MCF 10A (cell line): ENCODE measurements at regions not wholly inside any gene's neighbourhood (a gene's known extent, or its start where the extent isn't known, plus 50 kb on each side); places are given as distances from the start of the nearest gene placed in this dataset.

Experiments
- BruUV-seq: library from RNA; stranded (reverse); fragments of 400-500 nt; replicated peaks from 2 replicates; lab custom pipeline; 2021; lab: Mats Ljungman, UMichigan
- CTCF ChIA-PET: fragments of 300-600 bp; sonication (Branson Sonifier 250); formaldehyde crosslinking; extraction: SDS; loops from one replicate; lab custom pipeline; 2021; ENCODE audit warnings: antibody characterized with exemption, inconsistent platforms; lab: Yijun Ruan, JAX
- POLR2A ChIA-PET: fragments of 300-600, 350-650 bp; sonication (Branson Sonifier 250); formaldehyde crosslinking; extraction: SDS; loops from one replicate; lab custom pipeline; 2020; ENCODE audit warnings: antibody characterized with exemption, inconsistent platforms; lab: Yijun Ruan, JAX
- DNase-seq: peaks from one replicate; pipeline ENCODE4 v3.0.0-alpha.2; 2018; ENCODE audit not compliant: unreplicated experiment
- H3K27ac Mint-ChIP-seq: one replicate; pipeline ENCODE4 v1.8.0; 2022; ENCODE audit warnings: mild to moderate bottlenecking, low read depth, mixed read lengths; ENCODE audit not compliant: unreplicated experiment
- H3K27me3 Mint-ChIP-seq: one replicate; pipeline ENCODE4 v1.8.0; 2022; ENCODE audit warnings: mixed read lengths; ENCODE audit not compliant: insufficient read depth, unreplicated experiment
- H3K36me3 Mint-ChIP-seq: one replicate; pipeline ENCODE4 v1.8.0; 2022; ENCODE audit warnings: mild to moderate bottlenecking, moderate library complexity, mixed read lengths; ENCODE audit not compliant: insufficient read depth, unreplicated experiment
- H3K4me1 Mint-ChIP-seq: one replicate; pipeline ENCODE4 v1.8.0; 2022; ENCODE audit warnings: mixed read lengths; ENCODE audit not compliant: insufficient read depth, unreplicated experiment
- H3K4me3 Mint-ChIP-seq: one replicate; pipeline ENCODE4 v1.8.0; 2022; ENCODE audit warnings: mild to moderate bottlenecking, moderate library complexity, mixed read lengths; ENCODE audit not compliant: unreplicated experiment
- H3K9me3 Mint-ChIP-seq: one replicate; pipeline ENCODE4 v1.8.0; 2022; ENCODE audit warnings: mixed read lengths; ENCODE audit not compliant: unreplicated experiment
- CTCF ChIP-seq: fragments of 200-600 bp; IDR thresholded peaks from one replicate; pipeline ENCODE4 v1.8.0; 2022; ENCODE audit warnings: antibody characterized with exemption, mild to moderate bottlenecking; ENCODE audit not compliant: unreplicated experiment
- intact Hi-C: fragments of 100-400 bp; cut with micrococcal nuclease; formaldehyde crosslinking; loops from 2 replicates; pipeline ENCODE4 v1.14.1; 2022

GRCh38 chr10:80730522-80730921 is 192.8 kb downstream of the SH2D4B start:
- CTCF ChIA-PET = interaction anchor here (3.4 kb wide), 1 partner anchor 194 kb away, joined by 9 read pairs; no protein-coding TSS in a partner anchor
- Mint-ChIP-seq H3K4me1 (no peaks in the 10 kb centered on the region), H3K36me3 (no peaks in the 10 kb centered on the region), H3K27ac (no peak overlapping the region), H3K27me3 (peaks cover 27% of the 10 kb centered on the region), H3K9me3 (no peaks in the 10 kb centered on the region), H3K4me3 (no peak overlapping the region)
- BruUV-seq = no TSS peak
- POLR2A ChIA-PET = no interaction called here
- no peak for TF ChIP-seq CTCF
- no peak for DNase-seq
- intact Hi-C loops = no loop called here

- Mint-ChIP-seq H3K27ac (no peak overlapping the region), H3K4me3 (no peak overlapping the region), H3K36me3 (no peaks in the 10 kb centered on the region), H3K4me1 (no peaks in the 10 kb centered on the region), H3K9me3 (no peaks in the 10 kb centered on the region), H3K27me3 (peaks cover 58% of the 10 kb centered on the region)
- no peak for DNase-seq
- intact Hi-C loops = no loop called here
- ChIA-PET CTCF (interaction anchor here (0.8 kb wide), 1 partner anchor 72 kb away, joined by 3 read pairs; no protein-coding TSS in a partner anchor), POLR2A (no interaction called here)
- TF ChIP-seq CTCF = no peak
- no TSS peak for BruUV-seq
These were observed 196.9 kb downstream of the SH2D4B start for GRCh38 chr10:80734589-80734988.

DNA sequence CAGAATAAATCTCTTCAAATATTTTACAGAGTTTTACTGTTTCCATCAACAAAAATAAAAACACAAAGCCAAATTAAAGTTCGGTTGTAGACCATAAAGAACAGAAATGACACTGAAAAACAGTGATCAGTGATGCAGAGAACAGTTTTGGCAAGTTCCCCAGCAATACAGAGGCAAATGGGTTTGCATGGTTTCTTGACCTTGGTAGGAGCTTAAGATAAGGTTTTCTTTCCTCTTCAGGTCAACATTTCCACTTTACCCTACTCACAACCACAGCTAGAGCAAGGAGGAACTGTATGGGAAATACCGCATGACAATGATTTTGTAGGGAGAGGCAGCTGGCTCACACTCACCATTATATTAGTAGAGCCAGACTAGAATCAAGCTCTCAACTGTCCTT is 199.5 kb downstream of the SH2D4B start:
- Mint-ChIP-seq H3K27me3 (peaks cover 84% of the 10 kb centered on the region), H3K27ac (no peak overlapping the region), H3K4me3 (no peak overlapping the region), H3K4me1 (no peaks in the 10 kb centered on the region), H3K36me3 (peaks cover 4% of the 10 kb centered on the region), H3K9me3 (no peaks in the 10 kb centered on the region)
- ChIA-PET POLR2A (no interaction called here), CTCF (interaction anchor here (0.7 to 1.2 kb wide), 2 partner anchors 93 to 187 kb away, joined by 3 to 4 read pairs; no protein-coding TSS in a partner anchor)
- BruUV-seq = no TSS peak
- intact Hi-C loops = no loop called here
- DNase-seq = no peak
- no peak for TF ChIP-seq CTCF

DNA sequence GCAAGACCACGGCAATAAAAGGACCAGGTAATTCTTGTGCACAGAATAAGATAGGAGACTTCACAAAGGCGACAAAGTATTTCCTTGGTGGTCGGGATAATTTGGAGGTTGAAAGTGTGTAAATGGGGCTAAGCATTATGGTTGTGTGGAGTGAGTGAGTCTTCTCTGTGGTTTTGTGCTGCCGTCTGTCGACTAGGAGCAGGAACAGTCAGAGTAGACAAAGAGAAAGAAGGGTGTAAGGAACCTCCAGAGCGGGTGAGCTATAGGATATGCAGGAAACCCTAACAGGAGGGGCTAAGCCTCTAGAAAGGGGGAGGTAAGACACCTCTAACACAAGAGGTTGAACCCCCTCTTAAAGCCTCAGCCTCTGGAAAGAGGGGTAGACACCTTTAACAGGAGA is 201.6 kb downstream of the SH2D4B start:
- no peaks in the 10 kb centered on the region for H3K4me1 Mint-ChIP-seq
- peaks cover 4% of the 10 kb centered on the region for H3K36me3 Mint-ChIP-seq
- H3K4me3 Mint-ChIP-seq = no peak overlapping the region
- ChIA-PET POLR2A (no interaction called here), CTCF (interaction anchor here (1.1 kb wide), 1 partner anchor 40 kb away, joined by 3 read pairs; no protein-coding TSS in a partner anchor)
- H3K9me3 Mint-ChIP-seq = no peaks in the 10 kb centered on the region
- TF ChIP-seq CTCF = no peak
- no peak overlapping the region for H3K27ac Mint-ChIP-seq
- intact Hi-C loops = no loop called here
- DNase-seq = peak; percentile 2
- BruUV-seq = no TSS peak
- peaks cover 97% of the 10 kb centered on the region for H3K27me3 Mint-ChIP-seq
